Vagina (tissue), 2 donors: ENCODE measurements at regions not wholly inside any gene's neighbourhood (a gene's known extent, or its start where the extent isn't known, plus 50 kb on each side); places are given as distances from the start of the nearest gene placed in this dataset.

Source experiments
- POLR2AphosphoS5 ChIP-seq, 2 donors: sonication (generic); formaldehyde crosslinking; IDR thresholded peaks; one replicate each; pipeline ENCODE4 v1.9.0; 2017; ENCODE audit warnings: antibody characterized with exemption in 2 of 2, mild to moderate bottlenecking in 2 of 2, low read depth in 1 of 2; ENCODE audit not compliant: insufficient read depth in 1 of 2
- TF ChIP-seq, protein P1 (sequence below), 3 experiments: fragments of 450-650 bp in 2 of 3; fragments of 200-600 bp in 1 of 3; sonication (generic) in 1 of 3; IDR thresholded peaks; one replicate each; pipeline ENCODE4 v1.5.1; 2017 to 2019; ENCODE audit warnings: antibody characterized with exemption in 3 of 3, mild to moderate bottlenecking in 2 of 3, moderate library complexity in 2 of 3

DNA sequence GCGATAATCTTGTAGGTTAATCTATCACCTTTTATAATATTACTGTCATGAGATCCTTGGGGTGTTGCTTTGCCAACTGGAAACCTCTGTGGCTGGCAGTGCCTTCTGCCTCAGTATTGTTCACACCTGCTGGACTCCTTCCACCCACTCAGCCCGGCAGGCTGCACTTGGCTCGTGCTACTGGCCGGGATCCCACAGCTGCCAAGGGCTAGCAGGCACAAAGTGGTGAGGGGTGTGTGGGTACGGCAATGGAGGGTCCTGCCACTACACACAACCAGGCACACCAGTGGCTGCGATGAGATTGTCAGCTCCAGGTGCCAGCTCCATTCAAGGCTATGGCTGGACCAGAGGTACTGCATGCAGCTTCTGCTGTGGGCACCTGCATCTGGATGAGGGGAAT, 191.2 kb upstream of the LYPLAL1 start:
- TF ChIP-seq, protein P1, sequence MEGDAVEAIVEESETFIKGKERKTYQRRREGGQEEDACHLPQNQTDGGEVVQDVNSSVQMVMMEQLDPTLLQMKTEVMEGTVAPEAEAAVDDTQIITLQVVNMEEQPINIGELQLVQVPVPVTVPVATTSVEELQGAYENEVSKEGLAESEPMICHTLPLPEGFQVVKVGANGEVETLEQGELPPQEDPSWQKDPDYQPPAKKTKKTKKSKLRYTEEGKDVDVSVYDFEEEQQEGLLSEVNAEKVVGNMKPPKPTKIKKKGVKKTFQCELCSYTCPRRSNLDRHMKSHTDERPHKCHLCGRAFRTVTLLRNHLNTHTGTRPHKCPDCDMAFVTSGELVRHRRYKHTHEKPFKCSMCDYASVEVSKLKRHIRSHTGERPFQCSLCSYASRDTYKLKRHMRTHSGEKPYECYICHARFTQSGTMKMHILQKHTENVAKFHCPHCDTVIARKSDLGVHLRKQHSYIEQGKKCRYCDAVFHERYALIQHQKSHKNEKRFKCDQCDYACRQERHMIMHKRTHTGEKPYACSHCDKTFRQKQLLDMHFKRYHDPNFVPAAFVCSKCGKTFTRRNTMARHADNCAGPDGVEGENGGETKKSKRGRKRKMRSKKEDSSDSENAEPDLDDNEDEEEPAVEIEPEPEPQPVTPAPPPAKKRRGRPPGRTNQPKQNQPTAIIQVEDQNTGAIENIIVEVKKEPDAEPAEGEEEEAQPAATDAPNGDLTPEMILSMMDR (IDR thresholded peaks at IDR 0.05): no peak
- no peak for TF ChIP-seq POLR2AphosphoS5 (IDR thresholded peaks at IDR 0.05; ENCODE audit: insufficient read depth in 1 of 2, low read depth in 1 of 2)
